ENCODE measurements at regions not wholly inside any gene's neighbourhood (a gene's known extent, or its start where the extent isn't known, plus 50 kb on each side); places are given as distances from the start of the nearest gene placed in this dataset.

DNA sequence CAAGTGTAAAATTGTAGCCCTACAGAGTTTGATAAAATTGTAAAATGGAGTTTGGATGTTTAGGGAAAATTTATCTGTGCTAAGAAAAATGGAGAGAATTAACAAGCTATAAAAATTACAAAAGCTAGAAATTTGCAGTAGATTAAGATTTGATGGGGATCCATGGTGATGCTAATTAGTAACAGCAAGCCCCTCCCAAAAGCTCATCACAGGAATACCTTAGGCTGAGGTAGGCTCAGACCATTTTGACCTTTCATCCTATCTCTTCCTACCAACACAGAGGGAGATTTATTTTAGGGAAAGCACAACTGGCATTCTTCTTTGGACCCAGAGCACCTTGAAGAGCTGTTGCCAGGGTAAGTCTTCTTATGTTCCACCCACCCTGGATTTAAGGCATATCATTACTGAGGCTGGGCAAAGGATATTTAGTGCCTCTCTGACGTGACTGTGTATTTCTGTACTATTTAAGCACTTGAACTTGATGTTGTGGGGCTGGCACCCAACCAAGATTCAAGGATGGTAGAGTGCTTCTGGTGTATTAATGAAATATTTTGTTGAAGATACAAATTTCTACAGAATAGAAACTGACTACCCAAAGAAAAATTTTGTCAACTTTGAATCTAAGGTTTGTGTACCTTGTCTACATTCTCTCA, 70.8 kb upstream of the SLC39A10 start:
- no peak for TF ChIP-seq POLR2AphosphoS5 (IDR thresholded peaks at IDR 0.05; ENCODE audit: low read depth, low read length)
- no peak for TF ChIP-seq POLR2A (IDR thresholded peaks at IDR 0.05; ENCODE audit: low read depth, low read length)
- TF ChIP-seq TAF1 (IDR thresholded peaks at IDR 0.05; ENCODE audit: borderline replicate concordance, low read depth, low read length) = no peak

Measured in GM12892 (cell line).